ENCODE measurements at regions not wholly inside any gene's neighbourhood (a gene's known extent, or its start where the extent isn't known, plus 50 kb on each side); places are given as distances from the start of the nearest gene placed in this dataset.

DNA sequence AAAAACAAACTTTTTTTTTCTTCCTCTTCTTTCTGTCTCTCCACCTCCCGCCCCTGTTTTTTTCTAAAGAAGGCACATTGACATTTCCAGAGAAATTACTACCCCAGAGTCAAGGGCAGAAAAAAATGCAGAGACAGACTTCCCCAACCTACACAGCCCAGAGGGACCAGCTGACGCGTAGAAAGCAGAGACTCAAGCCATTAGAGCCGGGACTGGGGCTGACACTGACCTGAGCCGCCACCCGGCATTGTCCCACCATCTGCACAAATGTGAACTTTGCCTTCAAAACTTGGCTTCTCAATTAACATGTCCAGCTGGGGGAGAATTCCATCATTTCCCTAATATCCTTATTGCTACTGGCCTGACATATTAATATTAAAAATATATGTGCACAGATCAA lies 385.6 kb downstream of the NR2F2 start:
- Histone ChIP-seq H3K27me3 (no peaks in the 10 kb centered on the region), H3K9me3 (no peaks in the 10 kb centered on the region), H3K4me3 (replicated peaks in 1 of 3) (no peak overlapping the region), H3K27ac (no peak overlapping the region), H3K36me3 (no peaks in the 10 kb centered on the region), H3K4me1 (no peaks in the 10 kb centered on the region)
- TF ChIP-seq POLR2A (IDR thresholded peaks at IDR 0.05) = no peak
- TF ChIP-seq, protein P1, sequence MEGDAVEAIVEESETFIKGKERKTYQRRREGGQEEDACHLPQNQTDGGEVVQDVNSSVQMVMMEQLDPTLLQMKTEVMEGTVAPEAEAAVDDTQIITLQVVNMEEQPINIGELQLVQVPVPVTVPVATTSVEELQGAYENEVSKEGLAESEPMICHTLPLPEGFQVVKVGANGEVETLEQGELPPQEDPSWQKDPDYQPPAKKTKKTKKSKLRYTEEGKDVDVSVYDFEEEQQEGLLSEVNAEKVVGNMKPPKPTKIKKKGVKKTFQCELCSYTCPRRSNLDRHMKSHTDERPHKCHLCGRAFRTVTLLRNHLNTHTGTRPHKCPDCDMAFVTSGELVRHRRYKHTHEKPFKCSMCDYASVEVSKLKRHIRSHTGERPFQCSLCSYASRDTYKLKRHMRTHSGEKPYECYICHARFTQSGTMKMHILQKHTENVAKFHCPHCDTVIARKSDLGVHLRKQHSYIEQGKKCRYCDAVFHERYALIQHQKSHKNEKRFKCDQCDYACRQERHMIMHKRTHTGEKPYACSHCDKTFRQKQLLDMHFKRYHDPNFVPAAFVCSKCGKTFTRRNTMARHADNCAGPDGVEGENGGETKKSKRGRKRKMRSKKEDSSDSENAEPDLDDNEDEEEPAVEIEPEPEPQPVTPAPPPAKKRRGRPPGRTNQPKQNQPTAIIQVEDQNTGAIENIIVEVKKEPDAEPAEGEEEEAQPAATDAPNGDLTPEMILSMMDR (IDR thresholded peaks at IDR 0.05) = no peak
- intact Hi-C loops (cut with DNase I) = no loop called here
- 75 to 82% methylated on average over 6 of the region's 6 CpGs for WGBS, 2 donors
- DNase-seq = no peak

DNA sequence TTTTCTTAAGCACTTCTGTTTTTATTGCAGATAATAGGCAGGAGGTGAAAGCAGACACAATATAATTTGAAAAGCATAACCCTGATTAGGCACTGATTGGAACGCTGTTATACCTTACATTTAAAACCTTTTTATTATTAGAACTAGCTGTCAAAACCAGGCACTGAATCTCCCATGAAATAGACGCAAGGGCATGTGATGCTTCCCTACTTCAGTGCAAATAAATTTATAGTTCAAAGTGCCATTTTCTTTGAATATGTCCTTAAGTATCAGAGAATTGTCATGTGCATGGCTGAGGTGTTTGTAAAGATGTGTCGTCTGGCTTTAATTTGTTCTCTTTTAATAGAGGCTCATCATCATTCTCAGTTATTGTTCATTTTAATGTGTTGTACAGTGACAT lies 386.0 kb downstream of the NR2F2 start:
- H3K27ac ChIP-seq = no peak overlapping the region
- H3K27me3 ChIP-seq = no peaks in the 10 kb centered on the region
- H3K9me3 ChIP-seq = no peaks in the 10 kb centered on the region
- H3K4me1 ChIP-seq = no peaks in the 10 kb centered on the region
- no peaks in the 10 kb centered on the region for H3K36me3 ChIP-seq
- intact Hi-C loops (cut with DNase I) = no loop called here
- DNase-seq = no peak
- WGBS, 2 donors = 91 to 93% methylated on average over 3 of the region's 3 CpGs
- TF ChIP-seq, protein P1 (IDR thresholded peaks at IDR 0.05) = no peak
- no peak for TF ChIP-seq POLR2A (IDR thresholded peaks at IDR 0.05)
- no peak overlapping the region for H3K4me3 ChIP-seq (replicated peaks in 1 of 3)

DNA sequence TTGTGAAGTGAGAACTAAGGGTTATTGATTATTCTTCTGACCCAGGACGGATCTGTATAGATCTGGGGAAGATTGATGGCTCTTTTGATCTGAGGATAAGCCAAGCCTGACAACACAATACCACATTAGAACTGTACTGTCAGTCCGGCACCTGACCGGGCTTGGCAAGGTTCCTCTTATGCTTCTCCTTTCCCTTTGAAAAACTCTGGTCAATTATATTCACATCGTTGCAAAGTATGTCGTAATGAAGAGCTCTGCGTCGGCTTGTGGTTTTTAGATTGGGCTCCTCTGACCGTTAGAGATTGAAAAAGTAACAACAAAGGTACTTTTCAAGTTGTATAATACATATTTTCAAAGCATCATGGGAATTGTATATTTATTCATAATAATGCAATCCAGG lies 389.8 kb downstream of the NR2F2 start:
- TF ChIP-seq, protein P1 (IDR thresholded peaks at IDR 0.05) = no peak
- no peak for TF ChIP-seq POLR2A (IDR thresholded peaks at IDR 0.05)
- intact Hi-C loops (cut with DNase I) = no loop called here
- H3K27me3 ChIP-seq = no peaks in the 10 kb centered on the region

DNA sequence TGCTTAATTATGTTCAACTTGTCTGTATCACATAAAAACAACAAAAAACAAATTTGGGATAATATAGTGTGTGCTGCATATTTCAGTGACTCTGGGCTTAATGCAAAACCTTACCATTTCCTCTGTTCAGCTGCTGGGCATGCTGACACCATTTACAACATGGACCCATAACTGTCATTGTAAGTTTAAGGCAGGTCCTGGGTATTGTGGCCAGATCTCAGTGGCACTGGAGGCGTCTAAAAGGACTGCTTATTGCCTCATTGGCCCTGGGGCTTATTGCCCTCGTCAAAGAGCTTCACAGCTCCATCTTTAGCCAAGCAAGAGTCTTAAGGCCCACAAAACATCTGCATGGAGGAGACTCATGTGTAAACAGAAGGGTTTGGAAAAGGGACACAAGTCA lies 390.2 kb downstream of the NR2F2 start:
- H3K36me3 ChIP-seq = no peaks in the 10 kb centered on the region
- no peaks in the 10 kb centered on the region for H3K9me3 ChIP-seq
- no peaks in the 10 kb centered on the region for H3K27me3 ChIP-seq
- no peak for DNase-seq
- no peaks in the 10 kb centered on the region for H3K4me1 ChIP-seq
- no peak overlapping the region for H3K27ac ChIP-seq
- TF ChIP-seq POLR2A (IDR thresholded peaks at IDR 0.05) = no peak
- TF ChIP-seq, protein P1 (IDR thresholded peaks at IDR 0.05) = no peak
- WGBS, 2 donors = 94% methylated on average over 2 of the region's 2 CpGs; no CpG with 5 or more reads in 1 of the 2 donors
- no peak overlapping the region for H3K4me3 ChIP-seq (replicated peaks in 1 of 3)
- intact Hi-C loops (cut with DNase I) = no loop called here

More for the DNA sequence above, 389.8 kb downstream of the NR2F2 start:
- Histone ChIP-seq H3K4me3 (replicated peaks in 1 of 3) (no peak overlapping the region), H3K27ac (no peak overlapping the region), H3K9me3 (no peaks in the 10 kb centered on the region), H3K4me1 (no peaks in the 10 kb centered on the region), H3K36me3 (no peaks in the 10 kb centered on the region)
- WGBS, 2 donors = 60 to 62% methylated on average over 8 of the region's 8 CpGs
- DNase-seq = no peak

DNA sequence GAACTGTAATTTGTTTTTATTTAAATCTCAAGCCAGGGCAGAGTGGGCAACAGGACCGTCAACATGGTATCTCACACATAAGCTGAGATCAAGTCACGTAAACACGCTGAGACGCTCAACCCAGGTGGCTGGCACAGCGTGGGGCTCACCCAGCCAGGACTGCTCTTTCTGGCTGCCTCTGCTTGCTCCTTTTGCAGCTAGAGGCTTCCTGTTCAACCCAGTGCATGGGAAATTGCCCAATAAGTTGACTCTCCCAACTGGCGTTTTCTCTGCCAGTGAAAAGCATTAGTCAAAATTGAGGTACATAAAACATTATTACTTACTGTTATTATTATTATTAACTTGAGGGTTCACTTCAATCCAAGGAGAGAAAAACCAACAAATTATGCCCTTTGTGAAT lies 398.1 kb downstream of the NR2F2 start:
- H3K27me3 ChIP-seq = no peaks in the 10 kb centered on the region
- H3K27ac ChIP-seq = no peak overlapping the region
- no peak for DNase-seq
- intact Hi-C loops (cut with DNase I) = no loop called here
- H3K4me1 ChIP-seq = no peaks in the 10 kb centered on the region
- H3K36me3 ChIP-seq = no peaks in the 10 kb centered on the region
- H3K4me3 ChIP-seq (replicated peaks in 1 of 3) = no peak overlapping the region
- 64 to 76% methylated on average over 6 of the region's 6 CpGs for WGBS, 2 donors
- H3K9me3 ChIP-seq = no peaks in the 10 kb centered on the region
- TF ChIP-seq, protein P1 (IDR thresholded peaks at IDR 0.05) = no peak
- no peak for TF ChIP-seq POLR2A (IDR thresholded peaks at IDR 0.05)

Data from thyroid gland (tissue), 4 donors.